ENCODE measurements at regions not wholly inside any gene's neighbourhood (a gene's known extent, or its start where the extent isn't known, plus 50 kb on each side); places are given as distances from the start of the nearest gene placed in this dataset.
A peak's percentile ranks its signal among the peaks of the same experiment; 100 is the strongest.

GRCh38 chr12:30111719-30112118 lies 328.0 kb upstream of the TMTC1 start:
- WGBS, 2 experiments (ENCODE audit: low coverage in 1 of 2, low lambda C conversion rate in 2 of 2, missing lambda C conversion rate in 2 of 2) = 55 to 58% methylated on average over 2 of the region's 2 CpGs
- H4K20me1 ChIP-seq (ENCODE audit: insufficient read depth) = no peaks in the 10 kb centered on the region

GRCh38 chr12:30110958-30111586 lies 327.3 kb upstream of the TMTC1 start:
- no peak overlapping the region for H2AFZ ChIP-seq
- DNase-seq = peak; percentile 15
- H3K27me3 ChIP-seq (replicated peaks; ENCODE audit: insufficient read depth) = no peaks in the 10 kb centered on the region
- no peak overlapping the region for H3K4me2 ChIP-seq (ENCODE audit: unreplicated experiment)
- in situ Hi-C loops (cut with MboI) = no loop called here
- TF ChIP-seq EZH2 (IDR thresholded peaks at IDR 0.05; ENCODE audit: insufficient read depth, poor library complexity, severe bottlenecking) (no peak), EZH2phosphoT487 (IDR thresholded peaks at IDR 0.05; ENCODE audit: insufficient read depth, low read depth) (no peak)
- H3K4me1 ChIP-seq (ENCODE audit: insufficient read depth) = no peaks in the 10 kb centered on the region
- H3K79me2 ChIP-seq (ENCODE audit: insufficient read depth) = no peaks in the 10 kb centered on the region
- H3K4me3 ChIP-seq = no peak overlapping the region
- H3K27ac ChIP-seq = no peak overlapping the region
- H3K36me3 ChIP-seq (ENCODE audit: low read depth) = no peaks in the 10 kb centered on the region
- no peaks in the 10 kb centered on the region for H4K20me1 ChIP-seq (ENCODE audit: insufficient read depth)
- no peak overlapping the region for H3K9ac ChIP-seq
- no peaks in the 10 kb centered on the region for H3F3A ChIP-seq (ENCODE audit: insufficient read depth)
- no peaks in the 10 kb centered on the region for H3K9me3 ChIP-seq (ENCODE audit: low read depth)
- no peaks in the 10 kb centered on the region for H3K9me2 ChIP-seq (ENCODE audit: insufficient read depth)
- WGBS, 2 experiments (ENCODE audit: low coverage in 1 of 2, low lambda C conversion rate in 2 of 2, missing lambda C conversion rate in 2 of 2) = 57 to 58% methylated on average over 6 of the region's 6 CpGs

More at GRCh38 chr12:30111719-30112118, 328.0 kb upstream of the TMTC1 start:
- H3K9me2 ChIP-seq (ENCODE audit: insufficient read depth) = no peaks in the 10 kb centered on the region
- H3K27ac ChIP-seq = no peak overlapping the region
- in situ Hi-C loops (cut with MboI) = no loop called here
- no peak overlapping the region for H3K9ac ChIP-seq
- no peak overlapping the region for H2AFZ ChIP-seq
- no peaks in the 10 kb centered on the region for H3K36me3 ChIP-seq (ENCODE audit: low read depth)
- no peak overlapping the region for H3K4me2 ChIP-seq (ENCODE audit: unreplicated experiment)
- H3K27me3 ChIP-seq (replicated peaks; ENCODE audit: insufficient read depth) = no peaks in the 10 kb centered on the region
- DNase-seq = no peak
- H3K9me3 ChIP-seq (ENCODE audit: low read depth) = no peaks in the 10 kb centered on the region
- no peaks in the 10 kb centered on the region for H3K4me1 ChIP-seq (ENCODE audit: insufficient read depth)
- no peaks in the 10 kb centered on the region for H3K79me2 ChIP-seq (ENCODE audit: insufficient read depth)
- H3F3A ChIP-seq (ENCODE audit: insufficient read depth) = no peaks in the 10 kb centered on the region
- no peak for TF ChIP-seq EZH2 (IDR thresholded peaks at IDR 0.05; ENCODE audit: insufficient read depth, poor library complexity, severe bottlenecking)
- TF ChIP-seq EZH2phosphoT487 (IDR thresholded peaks at IDR 0.05; ENCODE audit: insufficient read depth, low read depth) = no peak
- H3K4me3 ChIP-seq = no peak overlapping the region

- no peaks in the 10 kb centered on the region for H3K4me1 ChIP-seq (ENCODE audit: insufficient read depth)
- no peaks in the 10 kb centered on the region for H4K20me1 ChIP-seq (ENCODE audit: insufficient read depth)
- no peak for TF ChIP-seq EZH2 (IDR thresholded peaks at IDR 0.05; ENCODE audit: insufficient read depth, poor library complexity, severe bottlenecking)
- no peak for TF ChIP-seq EZH2phosphoT487 (IDR thresholded peaks at IDR 0.05; ENCODE audit: insufficient read depth, low read depth)
- no peaks in the 10 kb centered on the region for H3K79me2 ChIP-seq (ENCODE audit: insufficient read depth)
- no peaks in the 10 kb centered on the region for H3K9me3 ChIP-seq (ENCODE audit: low read depth)
- H3K9me2 ChIP-seq (ENCODE audit: insufficient read depth) = no peaks in the 10 kb centered on the region
- H2AFZ ChIP-seq = no peak overlapping the region
- no peak for DNase-seq
- H3K27ac ChIP-seq = no peak overlapping the region
- H3K9ac ChIP-seq = no peak overlapping the region
- in situ Hi-C loops (cut with MboI) = no loop called here
- no peak overlapping the region for H3K4me3 ChIP-seq
- no peaks in the 10 kb centered on the region for H3K36me3 ChIP-seq (ENCODE audit: low read depth)
- no peak overlapping the region for H3K4me2 ChIP-seq (ENCODE audit: unreplicated experiment)
- 80 to 83% methylated on average over 3 to 16 of the region's 22 CpGs for WGBS, 2 experiments (ENCODE audit: low coverage in 1 of 2, low lambda C conversion rate in 2 of 2, missing lambda C conversion rate in 2 of 2)
- no peaks in the 10 kb centered on the region for H3F3A ChIP-seq (ENCODE audit: insufficient read depth)
- H3K27me3 ChIP-seq (replicated peaks; ENCODE audit: insufficient read depth) = no peaks in the 10 kb centered on the region
Measured at GRCh38 chr12:30110498-30110897, 326.8 kb upstream of the TMTC1 start.

GRCh38 chr12:30108666-30109065 lies 324.9 kb upstream of the TMTC1 start:
- in situ Hi-C loops (cut with MboI) = no loop called here
- Histone ChIP-seq H3K4me3 (no peak overlapping the region), H4K20me1 (ENCODE audit: insufficient read depth) (no peaks in the 10 kb centered on the region), H3F3A (ENCODE audit: insufficient read depth) (no peaks in the 10 kb centered on the region), H2AFZ (no peak overlapping the region), H3K36me3 (ENCODE audit: low read depth) (no peaks in the 10 kb centered on the region), H3K9ac (no peak overlapping the region), H3K27me3 (replicated peaks; ENCODE audit: insufficient read depth) (no peaks in the 10 kb centered on the region), H3K79me2 (ENCODE audit: insufficient read depth) (no peaks in the 10 kb centered on the region), H3K4me2 (ENCODE audit: unreplicated experiment) (no peak overlapping the region), H3K27ac (no peak overlapping the region), H3K4me1 (ENCODE audit: insufficient read depth) (no peaks in the 10 kb centered on the region), H3K9me2 (ENCODE audit: insufficient read depth) (no peaks in the 10 kb centered on the region; the same call in 1 of the 2 replicates), H3K9me3 (ENCODE audit: low read depth) (no peaks in the 10 kb centered on the region)
- DNase-seq = no peak
- TF ChIP-seq EZH2 (IDR thresholded peaks at IDR 0.05; ENCODE audit: insufficient read depth, poor library complexity, severe bottlenecking) = no peak
- no peak for TF ChIP-seq EZH2phosphoT487 (IDR thresholded peaks at IDR 0.05; ENCODE audit: insufficient read depth, low read depth)
- WGBS, 2 experiments (ENCODE audit: low coverage in 1 of 2, low lambda C conversion rate in 2 of 2, missing lambda C conversion rate in 2 of 2) = 59 to 63% methylated on average over 2 of the region's 2 CpGs
